ENCODE measurements at regions not wholly inside any gene's neighbourhood (a gene's known extent, or its start where the extent isn't known, plus 50 kb on each side); places are given as distances from the start of the nearest gene placed in this dataset.
"Not testable (repeated sequence)": the region's sequence is repeated elsewhere in the genome, so short reads cannot be mapped to it uniquely, and the experiment has no call there.

DNA sequence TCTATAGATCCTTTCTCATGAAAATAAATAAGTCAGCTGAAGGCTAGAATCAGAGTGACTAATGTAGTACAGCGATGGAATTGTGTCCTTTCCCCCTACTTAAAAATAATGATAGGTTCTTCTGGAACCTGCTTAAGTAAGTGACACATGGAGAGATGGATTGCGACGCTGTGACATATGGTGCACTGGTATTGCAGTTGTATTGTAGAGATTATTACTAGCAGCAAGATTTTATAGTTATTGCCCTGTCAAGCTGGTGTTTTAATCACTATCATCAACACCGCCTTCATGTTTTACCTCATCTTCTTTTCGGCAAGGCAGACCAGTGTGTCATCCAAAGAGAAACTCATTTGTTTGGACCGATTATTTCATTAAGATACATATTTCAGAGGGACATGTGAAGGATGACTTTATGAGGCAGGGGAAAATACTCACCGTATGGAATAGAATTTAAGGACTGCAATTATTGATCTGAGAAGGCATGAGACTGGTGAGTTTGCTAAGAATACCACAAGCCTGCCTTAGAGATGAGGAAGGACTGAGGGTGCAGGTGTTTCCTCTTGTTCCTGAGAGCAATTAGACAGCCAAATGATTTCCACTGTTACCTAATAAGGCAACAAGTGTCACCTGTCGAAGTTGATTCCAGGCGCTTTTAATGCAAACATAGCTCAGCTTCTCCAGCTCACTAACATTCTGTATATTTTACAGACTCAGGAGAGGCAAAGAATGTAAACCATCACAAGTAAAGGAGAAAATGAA, 1855.5 kb downstream of the MAT2B start:
- DNase-seq: peak; percentile 84 to 94

DNA sequence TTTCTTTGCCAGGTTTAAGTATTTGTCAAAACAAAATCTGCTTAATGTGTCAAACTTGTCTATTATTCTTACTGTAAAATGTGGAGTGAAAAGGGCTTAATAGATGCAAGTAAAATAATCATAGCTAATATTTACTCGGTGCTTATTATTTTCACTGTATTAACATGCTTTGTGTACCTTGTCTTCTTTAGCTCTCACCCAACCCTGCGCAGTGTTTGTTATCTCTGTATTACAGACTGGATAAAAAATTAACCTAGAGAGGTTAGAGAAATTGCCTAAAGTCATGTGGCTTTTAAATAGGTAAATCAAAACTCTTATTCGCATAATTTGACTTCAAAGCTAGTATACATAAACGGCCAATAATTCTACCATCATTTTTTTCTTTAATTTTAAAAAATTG, 1864.8 kb downstream of the MAT2B start:
- DNase-seq: no peak

DNA sequence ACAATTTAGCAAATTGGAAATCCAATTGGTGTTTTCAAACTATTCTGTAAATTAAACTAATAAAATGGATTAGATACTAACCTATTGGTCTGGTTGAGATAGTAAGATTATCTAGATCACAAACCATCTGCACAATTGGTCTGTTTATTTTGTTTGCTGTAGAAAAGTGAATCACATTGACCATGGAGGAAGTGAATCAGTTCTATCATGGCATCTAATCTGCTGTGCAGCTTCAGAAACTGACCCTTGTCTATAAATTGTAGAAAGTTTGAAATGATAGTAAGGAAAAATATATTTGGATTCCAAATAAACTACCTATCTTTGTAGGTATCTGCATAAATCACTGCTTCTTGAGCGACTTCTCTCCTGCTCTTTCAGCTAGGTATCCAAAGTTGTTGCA, 1865.4 kb downstream of the MAT2B start:
- DNase-seq: no peak

DNA sequence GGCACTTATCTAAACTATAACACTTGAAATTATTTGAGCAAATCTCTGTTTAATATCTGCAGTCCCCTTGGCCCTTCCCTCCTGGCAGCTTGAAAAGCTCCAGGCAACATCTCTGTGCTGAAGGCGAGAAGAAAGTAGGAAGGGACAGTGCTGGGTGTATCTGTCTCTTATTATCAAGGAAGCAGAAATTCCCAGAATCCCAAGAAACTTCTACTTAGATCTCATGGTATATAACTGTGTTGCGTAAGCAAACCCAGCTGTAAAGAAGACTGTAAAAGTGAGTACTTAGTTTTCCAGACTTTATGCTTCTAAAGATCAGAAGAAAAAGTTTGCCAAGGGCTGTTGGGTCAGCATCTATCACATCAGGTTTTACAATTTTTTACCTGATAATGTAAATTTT, 1869.8 kb downstream of the MAT2B start:
- no peak for DNase-seq

DNA sequence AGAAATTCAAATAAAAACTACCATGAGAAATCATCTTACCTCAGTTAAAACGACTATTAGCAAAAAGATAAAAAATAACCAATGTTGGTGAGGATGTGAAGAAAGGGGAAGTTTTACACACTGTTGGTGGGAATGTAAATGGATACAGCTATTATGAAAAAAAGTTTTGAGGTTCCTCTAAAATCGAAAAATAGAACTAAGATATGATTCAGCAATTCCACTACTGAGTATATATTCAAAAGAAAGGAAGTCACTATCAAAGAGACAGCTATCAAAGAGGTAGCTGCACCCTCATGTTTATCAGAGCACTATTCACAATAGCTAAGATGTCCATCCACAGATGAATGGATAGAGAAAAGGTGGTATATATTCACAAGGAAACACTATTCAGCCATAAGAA, 1888.4 kb downstream of the MAT2B start:
- no peak for DNase-seq

DNA sequence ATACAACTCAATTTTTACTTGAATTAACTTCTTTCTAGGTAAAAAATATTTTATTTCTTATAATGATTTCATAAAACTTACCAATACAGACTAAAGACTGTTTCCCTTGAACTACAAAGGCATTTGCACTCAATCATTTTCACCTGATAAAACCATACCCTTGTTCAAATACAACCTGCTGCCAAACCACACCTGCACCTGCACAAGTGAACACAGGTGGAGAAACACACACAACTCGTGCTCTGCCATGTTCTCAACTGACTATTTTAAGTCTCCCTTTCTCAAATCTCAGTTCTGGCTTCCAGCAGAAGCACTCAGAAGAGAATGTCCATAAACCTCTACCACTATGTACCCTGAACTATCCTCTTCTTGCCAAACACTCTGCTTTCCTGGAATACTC, 1892.1 kb downstream of the MAT2B start:
- DNase-seq: no peak

DNA sequence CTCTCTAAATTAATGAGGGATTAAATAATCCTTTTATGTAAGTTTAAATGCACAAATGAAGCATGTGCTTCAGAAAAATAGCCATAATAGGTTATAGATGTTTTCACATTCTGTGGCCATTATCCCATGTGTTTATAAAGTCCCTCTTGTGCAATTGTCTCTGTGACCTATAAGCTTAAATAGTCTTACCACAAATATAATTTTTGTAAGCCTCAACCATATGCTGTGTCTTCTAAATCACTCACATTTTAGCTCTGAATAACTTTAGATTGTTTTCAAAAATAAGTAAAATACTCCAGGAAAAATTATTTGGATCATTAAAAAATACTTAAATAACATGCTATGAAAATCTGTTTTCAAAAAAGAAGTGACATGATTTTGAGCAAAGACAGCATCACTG, 1894.7 kb downstream of the MAT2B start:
- DNase-seq: no peak

DNA sequence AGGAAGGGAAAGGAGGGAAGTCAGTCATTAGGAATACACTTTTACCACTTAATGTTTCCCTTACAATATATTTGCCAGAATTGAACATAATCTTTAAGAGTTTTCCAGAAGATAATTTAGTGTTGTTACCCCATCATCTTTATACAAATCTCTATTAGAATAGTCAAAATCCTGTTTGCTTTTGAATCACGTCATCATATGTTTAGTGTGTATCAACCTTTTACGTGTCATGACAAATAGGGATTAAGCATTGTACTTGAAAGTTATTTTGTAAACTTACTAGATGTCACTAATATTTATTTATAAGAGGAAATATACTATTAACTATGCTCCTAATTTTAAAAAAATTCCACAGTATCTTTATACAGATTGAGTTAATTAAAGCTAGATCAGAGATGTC, 1899.5 kb downstream of the MAT2B start:
- DNase-seq: no peak

DNA sequence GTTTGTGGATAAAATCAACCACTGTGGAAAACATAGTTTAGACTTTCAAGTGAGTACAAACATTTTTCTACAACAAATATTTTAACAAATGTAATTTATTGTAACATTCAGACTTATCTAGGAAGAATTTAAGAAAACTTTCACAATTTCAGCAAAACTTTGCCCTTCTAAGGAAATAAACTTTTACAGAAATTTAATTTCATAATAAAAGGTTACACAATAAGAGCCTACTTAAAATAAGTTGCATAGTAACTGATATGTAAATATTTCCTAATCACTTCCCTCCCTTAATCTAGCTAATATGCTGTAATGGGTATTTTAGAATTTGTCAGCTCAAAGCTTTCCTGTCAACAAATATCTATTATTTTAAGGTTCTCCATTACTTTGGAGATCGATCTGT, 1899.9 kb downstream of the MAT2B start:
- no peak for DNase-seq

DNA sequence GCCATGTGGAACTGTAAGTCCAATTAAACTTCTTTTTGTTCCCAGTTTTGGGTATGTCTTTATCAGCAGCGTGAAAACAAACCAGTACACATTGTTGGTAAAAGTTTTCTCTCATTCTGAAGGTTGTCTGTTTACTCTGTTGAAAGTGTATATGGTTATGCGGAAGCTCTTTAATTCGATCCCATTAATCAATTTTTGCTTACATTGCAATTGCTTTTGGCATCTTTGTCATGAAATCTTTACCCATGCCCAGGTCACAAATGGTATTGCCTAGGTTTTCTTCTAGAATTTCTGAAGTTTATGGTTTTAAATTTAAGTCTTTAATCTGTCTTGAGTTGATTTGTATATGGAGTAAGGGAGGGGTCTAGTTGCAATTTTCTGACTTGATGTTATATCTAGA, 1901.9 kb downstream of the MAT2B start:
- DNase-seq: no peak

DNA sequence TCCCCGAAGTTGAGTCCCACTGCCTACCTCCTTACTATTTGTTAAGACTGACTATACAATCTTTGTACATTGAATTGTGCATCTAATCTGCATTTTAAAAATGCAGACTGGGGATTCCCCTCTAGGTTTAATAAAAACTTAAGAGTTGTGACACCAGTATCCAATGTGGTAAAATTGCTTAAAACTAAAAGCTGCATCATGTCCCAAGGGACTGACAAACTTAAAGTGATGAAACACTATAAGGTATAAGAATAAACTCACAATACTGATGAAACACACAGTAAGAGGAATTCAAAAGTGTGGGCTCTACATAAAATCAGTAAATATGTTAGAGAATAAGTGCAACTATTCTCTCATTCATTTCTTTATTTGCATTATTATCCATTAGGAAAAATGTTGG, 1905.1 kb downstream of the MAT2B start:
- no peak for DNase-seq

DNA sequence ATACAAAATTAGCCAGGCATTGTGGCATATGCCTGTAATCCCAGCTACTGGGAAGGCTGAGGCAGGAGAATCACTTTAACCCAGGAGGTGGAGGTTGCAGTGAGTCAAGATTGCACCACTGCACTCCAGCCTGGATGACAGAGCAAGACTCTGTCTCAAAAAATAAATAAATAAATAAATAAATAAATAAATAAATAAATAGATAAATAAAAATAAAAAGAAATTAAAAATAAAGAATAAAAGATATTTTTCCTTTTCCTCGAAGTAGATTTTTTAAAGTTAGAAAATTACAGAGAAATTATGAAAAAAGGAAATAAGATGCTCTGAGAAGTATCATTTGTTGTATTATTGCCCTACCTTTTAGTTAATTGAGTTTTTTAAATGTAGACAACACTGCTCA, 1906.1 kb downstream of the MAT2B start:
- not testable (repeated sequence) for DNase-seq

DNA sequence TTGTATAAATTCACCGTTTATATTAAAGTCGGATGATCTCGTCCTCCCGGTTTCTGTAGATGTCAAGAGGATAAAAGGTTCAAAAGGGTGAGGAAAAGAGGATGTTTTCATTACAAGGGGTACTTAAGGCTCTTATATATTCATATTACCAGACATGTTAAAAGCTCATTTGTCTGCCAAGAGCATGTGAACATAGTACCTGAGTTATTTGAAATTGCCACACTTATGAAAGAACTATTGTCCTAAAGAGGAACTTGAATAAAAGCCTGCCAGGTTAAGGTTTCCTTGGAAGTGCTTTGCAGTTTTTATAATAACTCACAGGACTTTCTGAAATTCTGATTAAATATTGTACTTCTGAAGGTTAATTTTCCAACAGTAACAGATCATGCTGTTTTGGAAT, 1915.1 kb downstream of the MAT2B start:
- peak in 1 of 2 experiments; percentile 3 for DNase-seq

DNA sequence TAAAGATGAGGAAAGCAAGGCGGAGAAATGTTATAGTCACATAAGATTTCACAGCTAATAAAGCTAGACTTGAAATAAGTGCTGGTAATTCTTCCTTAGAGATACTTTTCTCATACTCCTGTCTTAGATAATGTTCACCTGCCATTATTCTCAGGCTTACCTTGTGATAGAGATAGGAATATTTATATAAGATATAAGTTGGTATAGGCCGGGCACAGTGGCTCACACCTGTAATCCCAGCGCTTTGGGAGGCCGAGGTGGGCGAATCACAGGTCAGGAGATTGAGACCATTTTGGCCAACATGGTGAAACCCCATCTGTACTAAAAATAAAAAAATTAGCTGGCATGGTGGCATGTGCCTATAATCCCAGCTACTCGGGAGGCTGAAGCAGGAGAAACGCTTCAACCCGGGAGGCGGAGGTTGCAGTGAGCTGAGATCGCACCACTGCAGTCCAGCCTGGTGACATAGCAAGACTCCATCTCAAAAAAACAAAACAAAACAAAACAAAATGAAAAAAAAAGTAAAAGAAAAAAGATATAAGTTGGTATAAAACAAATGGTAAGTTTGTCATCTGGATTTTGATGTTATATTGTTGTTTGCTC, 1918.4 kb downstream of the MAT2B start:
- no peak for DNase-seq

DNA sequence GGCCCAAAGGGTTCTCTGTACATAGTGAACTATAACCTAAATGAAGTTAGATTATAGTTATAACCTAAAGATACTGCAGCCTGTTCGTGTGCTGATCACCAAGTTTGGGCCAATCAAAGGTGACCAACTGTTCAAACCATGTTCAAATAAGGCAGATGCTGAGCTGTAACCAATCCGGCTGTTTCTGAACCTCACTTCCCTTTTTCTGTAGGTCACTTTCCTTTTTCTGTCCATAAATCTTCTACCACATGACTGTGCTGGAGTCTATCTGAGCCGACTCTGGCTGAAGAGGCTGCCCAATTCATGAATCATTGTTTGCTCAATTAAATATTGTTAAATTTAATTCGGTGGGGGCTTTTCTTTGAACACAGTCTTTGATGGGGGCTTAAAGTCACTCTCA, 1920.2 kb downstream of the MAT2B start:
- DNase-seq: no peak

DNA sequence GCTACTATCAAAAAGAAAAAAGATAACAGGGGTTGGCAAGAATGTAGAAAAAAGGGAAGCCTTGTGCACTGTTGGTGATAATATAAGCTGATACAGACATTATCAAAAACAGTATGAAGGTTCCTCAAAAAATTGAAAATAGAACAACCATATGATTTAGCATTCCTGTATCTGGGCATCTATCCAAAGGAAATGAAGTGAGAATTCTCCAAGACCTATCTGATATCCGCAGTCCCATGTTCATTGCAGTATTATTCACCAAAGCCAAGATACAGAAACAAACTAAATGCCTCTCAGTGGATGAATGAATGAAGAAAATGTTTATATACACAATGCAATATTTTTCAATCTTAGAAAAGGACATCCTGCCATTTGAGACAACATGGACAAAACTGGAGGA, 1943.3 kb downstream of the MAT2B start:
- DNase-seq: no peak

DNA sequence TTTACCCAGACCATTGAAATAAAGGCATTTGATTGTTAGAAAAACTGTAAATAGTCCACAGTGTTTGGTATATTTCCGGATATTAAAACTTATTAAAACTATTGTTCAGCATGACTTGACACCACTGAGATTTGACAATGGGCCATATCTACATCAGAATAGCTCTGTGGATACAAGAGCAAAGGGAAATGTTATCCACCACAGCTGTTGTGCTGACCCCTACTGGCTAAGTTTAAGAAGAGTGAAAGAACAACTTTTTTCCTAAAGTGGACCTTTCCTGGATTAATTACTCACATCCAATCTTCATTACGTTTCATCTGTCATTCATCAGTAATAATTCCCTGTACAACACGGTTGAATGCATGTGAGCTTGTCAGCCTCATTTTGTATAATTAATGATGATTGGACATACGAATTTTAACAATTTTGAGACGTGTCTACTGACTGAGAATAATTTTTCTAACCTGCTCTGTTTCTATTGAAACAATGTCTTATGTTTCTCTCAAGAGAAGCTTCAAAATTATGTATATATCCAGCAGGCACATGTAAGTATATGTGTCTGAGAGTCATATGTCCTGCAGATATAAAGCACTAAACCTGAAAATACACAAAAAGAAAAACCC, 1952.6 kb downstream of the MAT2B start:
- DNase-seq: peak; percentile 56 to 59

DNA sequence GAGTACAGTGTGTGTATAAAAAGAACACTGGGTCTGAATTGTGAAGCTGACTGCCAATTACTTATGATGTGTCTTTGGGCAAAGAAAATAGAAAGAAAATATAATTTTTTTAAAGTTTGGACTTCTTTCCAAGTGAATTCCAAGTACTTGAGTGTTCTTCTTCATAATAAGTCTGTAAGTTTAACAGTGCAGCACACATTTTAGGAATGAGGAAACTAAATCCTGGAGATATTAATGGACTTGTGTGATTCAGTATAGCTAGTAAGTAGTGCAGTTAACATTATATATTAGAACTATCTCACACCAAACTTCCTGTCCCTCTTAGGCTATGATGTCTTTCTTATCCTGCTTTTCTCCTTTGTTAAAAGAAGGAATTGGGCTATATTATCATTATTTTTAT, 1953.8 kb downstream of the MAT2B start:
- no peak for DNase-seq

DNA sequence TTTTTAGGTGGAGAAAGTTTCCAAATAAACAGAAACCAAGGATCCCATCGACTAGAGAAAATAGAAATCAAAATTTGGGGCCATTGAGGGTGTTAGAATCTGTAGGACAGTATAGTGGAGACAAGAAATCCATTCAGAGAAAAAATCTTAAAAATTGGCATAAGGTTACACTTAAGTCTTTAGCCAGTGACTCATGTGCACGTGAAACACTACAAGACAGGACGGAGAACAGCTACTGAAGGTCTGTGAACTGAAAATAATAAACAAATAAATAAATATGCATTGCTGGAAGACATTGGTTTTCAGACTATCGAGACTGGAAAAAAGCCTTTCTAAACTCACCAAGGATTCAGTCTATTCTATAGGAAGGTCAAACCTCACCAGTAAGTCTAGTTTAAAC, 1955.5 kb downstream of the MAT2B start:
- no peak for DNase-seq

DNA sequence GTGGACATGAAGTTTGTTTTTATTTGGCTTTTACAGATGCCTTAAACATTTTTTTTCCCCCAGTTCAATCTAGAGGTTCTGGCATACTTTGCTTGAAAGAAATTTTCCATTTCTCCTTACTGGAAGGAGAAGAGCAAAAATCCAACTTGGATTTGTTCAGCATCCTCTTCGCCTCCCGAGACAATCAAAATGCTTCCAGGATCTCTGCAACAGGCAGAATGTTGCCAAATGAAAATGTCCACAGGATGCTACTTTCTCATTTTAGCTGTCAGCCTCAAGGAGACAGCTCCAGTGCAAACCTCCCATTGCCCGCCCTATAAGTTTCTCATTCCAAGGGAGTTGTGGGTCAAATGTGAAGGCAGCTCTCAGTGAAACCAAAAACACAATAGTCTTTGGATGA, 1972.1 kb downstream of the MAT2B start:
- no peak for DNase-seq

DNA sequence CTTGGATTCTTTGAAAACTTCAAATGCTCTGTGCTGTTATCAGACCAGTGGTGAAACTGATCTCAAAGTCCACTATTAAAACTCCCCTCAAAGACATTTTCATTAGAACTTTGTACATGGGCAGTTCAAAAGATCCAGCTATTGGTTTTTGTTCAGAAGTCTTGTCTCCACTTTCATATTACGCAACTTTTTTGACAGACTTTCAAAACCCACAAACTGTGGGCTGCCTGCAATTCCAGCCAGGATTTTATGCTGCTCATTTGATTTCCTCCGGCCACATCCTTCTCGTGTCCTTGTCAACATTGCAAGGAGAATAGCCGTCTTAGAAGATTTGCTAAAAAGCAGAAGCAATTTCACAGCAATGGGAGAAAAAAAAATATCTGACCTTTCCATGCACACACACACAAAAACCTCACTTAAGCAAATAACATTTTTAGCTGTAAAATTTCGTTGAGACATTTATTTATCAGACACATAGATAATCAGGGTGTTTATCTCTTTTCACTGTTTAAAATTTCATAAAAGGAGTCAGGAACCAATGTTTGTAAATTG, 1990.5 kb downstream of the MAT2B start:
- DNase-seq: no peak

DNA sequence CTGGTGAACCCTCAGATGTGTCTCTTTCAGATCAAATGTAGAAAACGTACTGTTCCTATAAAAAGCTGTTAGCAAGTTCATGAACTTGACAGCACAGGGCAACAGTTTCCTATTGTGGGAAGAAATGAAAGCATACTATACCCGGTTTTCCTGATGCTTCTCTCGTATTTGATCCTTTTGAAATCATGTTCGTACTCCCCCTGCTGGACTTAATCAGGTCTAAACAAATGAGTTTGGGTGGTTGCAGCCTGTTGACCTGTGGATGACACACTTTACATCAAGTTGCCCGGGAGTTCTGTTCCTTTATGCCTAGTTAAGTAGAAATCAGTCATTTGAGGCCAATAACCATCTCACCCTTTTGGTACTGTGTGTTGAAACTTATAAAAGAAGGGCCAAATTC, 1992.3 kb downstream of the MAT2B start:
- peak in 1 of 2 experiments; percentile 37 for DNase-seq

DNA sequence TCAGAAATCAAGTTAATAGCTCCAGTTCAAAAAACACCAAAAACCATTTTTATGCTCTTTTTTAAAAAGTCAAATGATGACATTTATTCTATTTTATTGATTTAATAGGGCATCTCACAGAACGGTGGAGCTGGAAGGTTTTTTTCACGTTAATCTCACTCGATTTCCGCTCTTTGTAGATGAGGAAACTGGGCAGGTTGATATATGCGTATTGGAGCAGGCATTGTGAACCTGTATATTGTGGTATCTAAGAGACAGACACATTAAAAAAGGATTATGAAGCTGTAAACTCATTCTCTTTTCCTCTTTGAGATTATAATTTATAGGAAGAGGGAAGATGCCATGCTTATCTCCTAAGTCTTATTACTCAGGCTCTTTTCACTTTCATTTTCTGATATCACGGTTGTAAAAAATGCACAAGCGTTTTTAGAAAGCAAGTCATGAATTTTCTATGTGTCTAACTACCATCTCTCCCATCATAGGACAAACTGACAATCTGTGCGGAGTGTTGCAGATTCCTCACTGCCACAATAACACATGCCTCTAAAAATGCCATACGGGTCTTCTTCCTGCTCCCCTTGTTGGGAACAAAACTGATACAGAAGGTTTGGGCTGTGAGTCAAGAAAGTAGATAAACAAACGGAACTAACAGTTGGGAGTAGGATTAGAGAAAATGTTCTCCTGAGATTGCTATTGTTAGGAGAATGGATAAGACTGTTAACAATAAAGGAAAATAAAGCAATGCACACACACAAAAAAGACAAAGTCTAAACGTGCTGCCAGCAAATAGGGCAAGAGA, 1997.7 kb downstream of the MAT2B start:
- DNase-seq: no peak

Data from NCI-H524 (cell line).